ENCODE measurements at regions not wholly inside any gene's neighbourhood (a gene's known extent, or its start where the extent isn't known, plus 50 kb on each side); places are given as distances from the start of the nearest gene placed in this dataset.

- no peaks in the 10 kb centered on the region for H3K9me3 ChIP-seq (ENCODE audit: low read length)
- BruUV-seq (replicated peaks), result no TSS peak
- no peak overlapping the region for H2AFZ ChIP-seq (ENCODE audit: low read length)
- no peak for TF ChIP-seq EZH2phosphoT487 (IDR thresholded peaks at IDR 0.05; ENCODE audit: borderline replicate concordance, low read length)
- no peak for TF ChIP-seq EZH2 (IDR thresholded peaks at IDR 0.05; ENCODE audit: low read length, unreplicated experiment)
- no peak for TF ChIP-seq CTCF (conservative IDR thresholded peaks at IDR 0.05; ENCODE audit: low read depth, low read length)
- H3K9ac ChIP-seq (ENCODE audit: low read length), result no peak overlapping the region
- no peaks in the 10 kb centered on the region for H3K36me3 ChIP-seq (ENCODE audit: low read depth, low read length)
- no peaks in the 10 kb centered on the region for H4K20me1 ChIP-seq (ENCODE audit: low read length)
- H3K4me3 ChIP-seq (ENCODE audit: low read length), result no peak overlapping the region
- DNase-seq (no peak), ATAC-seq (no peak)
- H3K9me2 ChIP-seq (replicated peaks; ENCODE audit: low read length), result no peaks in the 10 kb centered on the region
- CTCF ChIA-PET, result no interaction called here
- H3K27me3 ChIP-seq (ENCODE audit: low read length), result no peaks in the 10 kb centered on the region
- intact Hi-C loops (cut with micrococcal nuclease), result no loop called here
- H3F3A ChIP-seq (ENCODE audit: low read length, unreplicated experiment), result no peaks in the 10 kb centered on the region
- H3K79me2 ChIP-seq (ENCODE audit: low read length), result no peaks in the 10 kb centered on the region
- POLR2A ChIA-PET (ENCODE audit: unreplicated experiment), result no interaction called here
- H3K4me1 ChIP-seq (ENCODE audit: insufficient read depth, low read length), result peaks cover 25% of the 10 kb centered on the region
- H3K27ac ChIP-seq (ENCODE audit: low read length), result no peak overlapping the region
- H3K4me2 ChIP-seq (ENCODE audit: low read length), result no peak overlapping the region
These were observed 705.6 kb downstream of the UTRN start for GRCh38 chr6:144990784-144991183.

- no TSS peak for BruUV-seq (replicated peaks)
These were observed 708.7 kb downstream of the UTRN start for GRCh38 chr6:144993870-144994269.

GRCh38 chr6:144997996-144998395 is 712.9 kb downstream of the UTRN start:
- H3F3A ChIP-seq (ENCODE audit: low read length, unreplicated experiment), result no peaks in the 10 kb centered on the region
- H3K4me3 ChIP-seq (ENCODE audit: low read length), result no peak overlapping the region
- H4K20me1 ChIP-seq (ENCODE audit: low read length), result no peaks in the 10 kb centered on the region
- no peak overlapping the region for H2AFZ ChIP-seq (ENCODE audit: low read length)
- no peak overlapping the region for H3K27ac ChIP-seq (ENCODE audit: low read length)
- H3K79me2 ChIP-seq (ENCODE audit: low read length), result no peaks in the 10 kb centered on the region
- no peak overlapping the region for H3K9ac ChIP-seq (ENCODE audit: low read length)
- ATAC-seq (no peak), DNase-seq (no peak)
- no peak overlapping the region for H3K4me2 ChIP-seq (ENCODE audit: low read length)
- no peaks in the 10 kb centered on the region for H3K36me3 ChIP-seq (ENCODE audit: low read depth, low read length)
- H3K9me2 ChIP-seq (replicated peaks; ENCODE audit: low read length), result no peaks in the 10 kb centered on the region
- ChIA-PET CTCF (no interaction called here), POLR2A (ENCODE audit: unreplicated experiment) (no interaction called here)
- no peaks in the 10 kb centered on the region for H3K27me3 ChIP-seq (ENCODE audit: low read length)
- no TSS peak for BruUV-seq (replicated peaks)
- no peaks in the 10 kb centered on the region for H3K9me3 ChIP-seq (ENCODE audit: low read length)
- no peak for TF ChIP-seq EZH2phosphoT487 (IDR thresholded peaks at IDR 0.05; ENCODE audit: borderline replicate concordance, low read length)
- TF ChIP-seq CTCF (conservative IDR thresholded peaks at IDR 0.05; ENCODE audit: low read depth, low read length), result no peak
- TF ChIP-seq EZH2 (IDR thresholded peaks at IDR 0.05; ENCODE audit: low read length, unreplicated experiment), result no peak
- intact Hi-C loops (cut with micrococcal nuclease), result no loop called here
- H3K4me1 ChIP-seq (ENCODE audit: insufficient read depth, low read length), result peaks cover 13% of the 10 kb centered on the region

More at GRCh38 chr6:144993870-144994269, 708.7 kb downstream of the UTRN start:
- no peaks in the 10 kb centered on the region for H3K9me2 ChIP-seq (replicated peaks; ENCODE audit: low read length)
- ChIA-PET POLR2A (ENCODE audit: unreplicated experiment) (no interaction called here), CTCF (no interaction called here)
- H3K36me3 ChIP-seq (ENCODE audit: low read depth, low read length), result no peaks in the 10 kb centered on the region
- H3K27ac ChIP-seq (ENCODE audit: low read length), result peak overlapping the region; percentile 35
- peak; percentile 93 for ATAC-seq
- H3K4me1 ChIP-seq (ENCODE audit: insufficient read depth, low read length), result peaks cover 25% of the 10 kb centered on the region
- H2AFZ ChIP-seq (ENCODE audit: low read length), result no peak overlapping the region
- no peaks in the 10 kb centered on the region for H4K20me1 ChIP-seq (ENCODE audit: low read length)
- H3K4me2 ChIP-seq (ENCODE audit: low read length), result peak overlapping the region; percentile 38
- H3K9ac ChIP-seq (ENCODE audit: low read length), result no peak overlapping the region
- no peaks in the 10 kb centered on the region for H3K79me2 ChIP-seq (ENCODE audit: low read length)
- H3K4me3 ChIP-seq (ENCODE audit: low read length), result no peak overlapping the region
- DNase-seq, result peak; percentile 67
- no peaks in the 10 kb centered on the region for H3F3A ChIP-seq (ENCODE audit: low read length, unreplicated experiment)
- intact Hi-C loops (cut with micrococcal nuclease), result no loop called here
- H3K9me3 ChIP-seq (ENCODE audit: low read length), result no peaks in the 10 kb centered on the region
- TF ChIP-seq EZH2phosphoT487 (IDR thresholded peaks at IDR 0.05; ENCODE audit: borderline replicate concordance, low read length) (no peak), CTCF (conservative IDR thresholded peaks at IDR 0.05; ENCODE audit: low read depth, low read length) (no peak), EZH2 (IDR thresholded peaks at IDR 0.05; ENCODE audit: low read length, unreplicated experiment) (no peak)
- no peaks in the 10 kb centered on the region for H3K27me3 ChIP-seq (ENCODE audit: low read length)

Data from PC-3 (cell line).